GM19043 (cell line): ENCODE measurements at regions not wholly inside any gene's neighbourhood (a gene's known extent, or its start where the extent isn't known, plus 50 kb on each side); places are given as distances from the start of the nearest gene placed in this dataset.
"Not testable (repeated sequence)": the region's sequence is repeated elsewhere in the genome, so short reads cannot be mapped to it uniquely, and the experiment has no call there.

ENCODE experiments used
- ATAC-seq: cut with Tn5 transposase; IDR thresholded peaks from one replicate; pipeline ENCODE4 v1.9.1; 2021; ENCODE audit warnings: low read depth; ENCODE audit not compliant: unreplicated experiment

DNA sequence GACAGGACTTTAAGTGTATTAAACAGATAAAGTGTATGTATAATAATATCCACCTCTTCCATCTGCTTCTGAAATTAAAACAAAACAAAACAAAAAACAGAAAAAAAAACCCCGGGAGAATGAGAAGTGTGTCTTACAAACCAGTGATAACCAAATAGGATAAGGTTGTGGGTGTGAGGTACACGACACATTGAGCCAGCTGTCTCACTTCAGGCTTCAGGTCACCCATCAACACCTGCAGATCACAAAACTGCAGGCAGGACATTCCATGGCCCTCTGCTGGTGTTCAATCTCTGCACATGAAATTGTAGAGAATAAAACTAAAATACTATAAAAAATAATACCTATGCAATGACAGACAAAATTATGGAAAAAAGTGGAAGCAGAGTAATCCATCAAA is 339.9 kb downstream of the SFMBT2 start:
- ATAC-seq: no peak

DNA sequence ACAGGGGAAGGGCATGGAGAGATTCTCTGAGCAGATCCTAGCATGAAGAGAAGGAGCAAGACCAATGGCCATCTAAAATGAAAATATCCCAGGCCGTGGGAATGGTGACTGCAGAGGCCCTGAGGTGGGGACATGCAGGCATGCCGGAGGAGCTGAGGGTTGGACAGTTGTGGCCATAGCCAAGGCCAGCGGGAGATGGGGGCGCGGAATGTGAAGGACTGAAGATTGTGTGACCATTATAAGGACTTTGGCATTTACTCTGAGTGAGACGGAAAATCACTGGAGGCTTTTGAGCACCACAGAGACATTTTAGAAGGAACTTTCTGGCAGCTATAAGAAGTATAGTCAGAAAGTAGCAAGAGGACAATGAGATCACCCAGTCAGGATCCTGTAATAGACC is 341.1 kb downstream of the SFMBT2 start:
- no peak for ATAC-seq

DNA sequence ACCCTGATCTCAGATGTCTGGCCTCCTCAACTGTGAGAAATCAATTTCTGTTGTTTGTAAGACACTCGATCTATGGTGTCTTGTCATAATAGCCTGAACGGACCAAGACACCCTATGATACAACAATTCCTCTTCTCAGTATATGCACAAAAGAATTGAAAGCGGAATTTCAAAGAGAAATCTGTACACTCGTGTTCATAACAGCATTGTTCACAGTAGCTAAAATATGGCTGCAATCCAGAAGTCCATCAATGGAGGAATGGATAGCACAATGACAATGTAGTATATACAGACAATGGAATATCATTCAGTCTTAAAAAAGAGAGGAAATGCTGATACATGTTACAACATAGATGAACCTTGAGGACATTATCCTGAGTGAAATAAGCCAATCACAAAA is 354.6 kb downstream of the SFMBT2 start:
- ATAC-seq: no peak

- ATAC-seq: no peak
Observed at GRCh38 chr10:7054915-7055314, 355.9 kb downstream of the SFMBT2 start.

DNA sequence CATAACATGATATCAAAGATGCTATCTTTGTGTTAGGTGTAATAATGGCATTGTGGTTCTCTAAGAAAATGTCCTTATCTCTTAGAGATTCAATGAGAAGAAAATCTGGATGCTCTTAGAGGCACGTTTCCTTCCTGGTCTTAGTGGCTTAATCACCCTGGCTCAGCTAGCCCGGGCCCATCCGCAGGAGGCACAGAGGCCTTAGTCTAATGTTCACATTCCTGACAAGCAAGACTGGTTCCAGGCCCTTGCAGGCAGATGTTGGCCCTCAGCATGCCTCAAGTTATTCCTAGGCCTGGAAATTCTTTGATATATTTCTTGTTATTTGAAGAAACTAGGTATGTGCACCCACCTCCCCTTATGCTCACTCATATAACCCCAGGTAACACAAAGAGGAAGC is 357.6 kb downstream of the SFMBT2 start:
- ATAC-seq: no peak

DNA sequence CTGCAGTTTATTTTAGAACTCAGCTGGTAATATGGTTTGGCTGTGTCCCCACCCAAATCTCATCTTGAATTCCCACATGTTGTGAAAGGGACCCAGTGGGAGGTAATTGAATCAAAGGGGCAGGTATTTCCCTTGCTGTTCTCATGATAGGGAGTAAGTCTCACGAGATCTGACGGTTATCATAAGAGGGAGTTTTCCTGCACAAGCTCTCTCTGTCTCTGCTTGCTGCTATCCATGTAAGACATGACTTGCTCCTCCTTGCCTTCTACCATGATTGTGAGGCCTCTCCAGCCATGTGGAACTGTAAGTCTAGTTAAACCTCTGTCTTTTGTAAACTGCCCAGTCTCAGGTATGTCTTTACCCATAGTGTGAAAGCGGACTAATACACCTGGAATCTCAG is 360.8 kb downstream of the SFMBT2 start:
- ATAC-seq: not testable (repeated sequence)

- no peak for ATAC-seq
Observed at GRCh38 chr10:7048061-7048460, 362.8 kb downstream of the SFMBT2 start.

DNA sequence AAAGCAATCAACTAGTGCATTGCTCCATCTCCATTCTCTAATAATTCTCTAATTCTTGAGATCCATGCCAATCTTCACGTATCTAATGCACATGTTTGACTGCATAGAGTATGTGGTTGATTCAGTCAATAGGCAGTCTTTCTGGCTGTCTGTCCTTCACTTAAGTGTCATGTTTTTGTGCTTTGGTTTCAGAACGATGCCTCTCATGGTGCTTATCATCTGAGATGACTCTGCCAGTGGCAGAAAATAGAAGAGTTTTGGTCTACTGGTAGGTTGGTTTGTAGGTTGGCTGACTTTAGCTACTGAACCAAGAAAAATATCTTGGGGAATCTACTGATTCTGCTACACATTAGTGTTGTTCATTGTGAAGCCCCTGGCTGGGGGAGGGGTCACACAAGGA is 364.2 kb downstream of the SFMBT2 start:
- ATAC-seq: no peak

GRCh38 chr10:7045891-7046599 is 364.8 kb downstream of the SFMBT2 start:
- ATAC-seq: no peak

DNA sequence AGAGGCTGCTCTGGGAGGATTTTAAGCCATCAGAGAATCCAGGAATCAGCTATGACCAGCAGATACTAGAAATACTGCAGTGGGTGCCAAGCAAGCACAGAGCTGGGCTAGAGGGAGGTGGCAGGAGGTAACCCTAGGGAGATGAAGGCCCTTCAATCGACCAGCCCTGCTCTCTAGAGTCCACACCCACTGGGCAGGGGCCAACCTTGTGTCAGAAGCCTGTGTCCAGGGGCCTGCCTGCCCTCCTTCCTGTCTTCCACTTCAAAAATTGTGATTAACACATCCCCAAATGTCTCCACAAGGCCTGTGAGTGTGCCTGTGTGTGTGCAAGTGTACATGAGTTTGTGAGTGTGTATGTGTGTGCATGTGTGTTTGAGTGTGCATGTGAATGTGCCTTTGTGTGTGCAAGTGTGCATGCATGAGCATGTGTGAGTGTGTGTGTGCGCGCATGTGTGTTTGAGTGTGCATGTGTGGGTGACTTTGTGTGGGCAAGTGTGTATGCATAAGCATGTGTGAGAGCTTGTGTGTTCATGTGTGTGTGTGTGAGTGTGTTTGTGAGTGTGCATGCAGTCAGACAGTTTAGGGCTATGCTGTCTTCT is 367.7 kb downstream of the SFMBT2 start:
- no peak for ATAC-seq

GRCh38 chr10:7042419-7043054 is 368.3 kb downstream of the SFMBT2 start:
- ATAC-seq: no peak

- no peak for ATAC-seq
Observed at GRCh38 chr10:7042000-7042399, 368.8 kb downstream of the SFMBT2 start.

GRCh38 chr10:7040681-7041080 is 370.2 kb downstream of the SFMBT2 start:
- ATAC-seq: no peak

DNA sequence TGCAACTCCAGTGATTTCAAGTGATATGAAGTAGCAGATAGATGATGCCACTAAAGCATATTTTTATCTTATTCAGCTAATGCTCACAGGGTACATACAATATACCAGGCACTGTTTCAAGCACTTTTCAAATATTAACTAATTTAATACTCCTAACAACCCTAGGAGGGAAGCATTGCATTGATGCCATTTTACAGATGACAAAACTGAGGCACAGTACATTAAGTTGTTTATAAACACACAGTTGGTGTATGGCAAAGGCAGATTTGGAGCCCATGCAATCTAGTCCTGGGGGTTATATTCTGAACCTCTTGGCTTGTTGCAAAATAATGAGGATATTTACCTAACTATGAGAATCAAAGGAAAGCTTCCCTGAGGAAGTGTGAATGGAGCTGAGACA is 371.0 kb downstream of the SFMBT2 start:
- ATAC-seq: no peak

DNA sequence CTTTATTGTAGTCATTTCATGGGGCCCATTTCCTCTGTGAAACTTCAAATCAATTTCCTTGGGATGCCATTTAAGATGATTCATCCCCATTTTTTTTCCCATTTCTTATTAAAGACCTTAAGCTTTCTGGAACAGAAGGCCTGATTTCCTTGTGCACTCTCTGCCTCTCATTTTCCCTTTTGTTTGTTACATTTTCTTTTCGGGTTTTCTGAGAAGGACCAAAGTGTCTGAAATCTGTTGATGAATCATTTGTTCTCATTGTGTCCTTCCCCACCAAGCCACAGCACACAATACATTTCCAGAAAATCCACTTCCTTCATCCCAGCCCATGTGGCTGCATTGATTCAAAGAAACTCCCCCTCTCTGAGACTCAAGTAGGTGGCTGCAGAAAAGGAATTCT is 372.4 kb downstream of the SFMBT2 start:
- no peak for ATAC-seq

- ATAC-seq: not testable (repeated sequence)
Observed at GRCh38 chr10:7037434-7037833, 373.4 kb downstream of the SFMBT2 start.

GRCh38 chr10:7036951-7037350 is 373.9 kb downstream of the SFMBT2 start:
- no peak for ATAC-seq

DNA sequence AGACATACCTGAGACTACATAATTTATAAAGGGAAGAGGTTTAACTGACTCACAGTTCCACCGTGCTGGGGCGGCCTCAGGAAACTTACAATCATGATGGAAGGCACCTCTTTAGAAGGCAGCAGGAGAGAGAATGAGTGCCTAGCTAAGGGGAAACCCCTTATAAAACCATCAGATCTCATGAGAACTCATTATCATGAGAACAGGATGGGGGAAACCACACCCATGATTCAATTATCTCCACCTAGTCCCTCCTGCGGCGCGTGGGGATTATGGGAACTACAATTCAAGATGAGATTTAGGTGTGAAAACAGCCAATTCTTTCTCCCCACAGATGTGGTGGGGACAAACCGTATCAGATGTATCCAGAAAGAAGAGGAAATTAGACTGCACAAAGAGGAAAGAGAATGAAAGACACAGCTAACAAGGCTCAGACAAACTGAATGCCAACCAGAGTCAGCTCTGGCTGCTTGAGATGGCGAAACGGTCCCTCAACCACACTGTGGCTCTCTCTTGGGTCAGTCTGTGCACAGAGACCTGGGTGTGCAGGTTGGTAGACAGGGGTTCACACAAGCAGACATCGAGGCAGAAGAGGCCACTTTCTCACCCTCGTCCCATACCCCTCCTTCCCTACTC is 375.6 kb downstream of the SFMBT2 start:
- no peak for ATAC-seq

DNA sequence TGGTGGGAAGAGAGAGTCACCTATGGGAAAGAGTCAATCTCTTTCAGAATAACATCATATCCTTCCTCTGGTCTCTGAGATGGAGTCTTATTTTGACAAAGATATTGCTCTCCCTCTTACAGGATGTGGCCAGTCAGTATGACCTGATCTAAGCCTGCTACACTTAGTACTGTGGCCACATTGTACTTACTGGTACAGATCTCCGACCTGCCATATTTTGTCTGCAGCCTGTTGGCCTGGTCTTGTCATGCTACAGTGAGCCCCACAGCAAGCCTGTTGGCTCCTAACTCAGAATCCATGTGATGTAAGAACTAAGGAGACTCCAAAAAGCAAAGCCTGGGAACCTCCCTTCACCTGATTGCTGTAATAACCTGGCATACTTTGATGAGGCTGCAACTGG is 377.8 kb downstream of the SFMBT2 start:
- no peak for ATAC-seq

DNA sequence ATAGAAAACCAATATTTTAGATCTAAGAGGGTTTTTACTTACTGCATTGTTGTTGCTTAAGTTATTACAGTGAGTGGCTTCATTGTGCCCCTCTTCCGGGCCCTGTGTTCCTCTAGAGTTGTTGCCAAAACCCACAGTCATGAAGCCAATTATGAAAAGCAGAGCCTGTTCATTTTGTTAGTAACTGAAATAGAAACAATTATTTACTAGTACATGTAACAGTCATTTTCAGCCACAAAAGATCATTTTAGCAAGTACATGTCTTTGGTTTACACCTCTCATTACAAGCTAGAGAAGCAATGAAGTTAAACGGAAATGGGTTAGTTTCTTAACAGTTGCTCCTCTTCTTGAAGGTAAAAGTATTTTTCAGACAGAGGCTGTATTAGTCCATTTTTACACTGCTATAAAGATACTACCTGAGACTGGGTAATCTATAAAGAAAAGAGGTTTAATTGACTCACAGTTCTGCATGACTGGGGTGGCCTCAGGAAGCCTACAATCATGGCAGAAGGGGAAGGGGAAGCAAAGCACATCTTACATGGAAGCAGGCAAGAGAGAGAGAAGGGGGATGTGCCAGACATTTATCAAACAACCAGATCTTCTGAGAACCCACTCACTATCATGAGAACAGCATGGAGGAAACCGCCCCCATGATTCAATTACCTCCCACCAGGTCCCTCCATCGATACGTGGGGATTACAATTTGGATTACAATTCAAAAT is 380.5 kb downstream of the SFMBT2 start:
- ATAC-seq: no peak

GRCh38 chr10:7029672-7030071 is 381.2 kb downstream of the SFMBT2 start:
- ATAC-seq: no peak
